CD4-positive, alpha-beta memory T cell (primary cell): ENCODE measurements at regions not wholly inside any gene's neighbourhood (a gene's known extent, or its start where the extent isn't known, plus 50 kb on each side); places are given as distances from the start of the nearest gene placed in this dataset.

ENCODE experiments used
- CTCF ChIA-PET: fragments of 350-600 bp; sonication (Branson Sonifier 250); formaldehyde crosslinking; loops from one replicate; lab custom pipeline; 2021; ENCODE audit warnings: inconsistent platforms; ENCODE audit not compliant: partially characterized antibody; lab: Charles Lee
- POLR2A ChIA-PET: fragments of 350-600 bp; sonication (Branson Sonifier 250); formaldehyde crosslinking; loops from one replicate; lab custom pipeline; 2021; ENCODE audit not compliant: partially characterized antibody; lab: Charles Lee
- DNase-seq, 5 donors: peaks; one replicate each; pipeline versions ENCODE4 v3.0.0 to v3.0.0-alpha.2; 2020 to 2022; ENCODE audit warnings: mixed read lengths in 1 of 5
- H3K27ac ChIP-seq: one replicate; pipeline ENCODE4 v1.7.0; 2013; ENCODE audit warnings: low read depth, low read length
- H3K27me3 ChIP-seq: 2 replicates; pipeline ENCODE4 v1.7.0; 2013; ENCODE audit warnings: mild to moderate bottlenecking, low read length, moderate library complexity; ENCODE audit not compliant: insufficient read depth
- H3K36me3 ChIP-seq: 2 replicates; pipeline ENCODE4 v1.7.0; 2013; ENCODE audit warnings: mild to moderate bottlenecking, low read length, moderate library complexity; ENCODE audit not compliant: insufficient read depth
- H3K4me1 ChIP-seq: 2 replicates; pipeline ENCODE4 v1.7.0; 2013; ENCODE audit warnings: mild to moderate bottlenecking, low read length, moderate library complexity; ENCODE audit not compliant: insufficient read depth
- H3K4me3 ChIP-seq, 2 donors: one replicate each; pipeline ENCODE4 v1.7.0; 2013; ENCODE audit warnings: low read length in 2 of 2, mild to moderate bottlenecking in 1 of 2
- H3K9me3 ChIP-seq, 2 donors: one replicate each; pipeline ENCODE4 v1.7.0; 2013; ENCODE audit warnings: low read length in 2 of 2, control low read depth in 1 of 2; ENCODE audit not compliant: control insufficient read depth in 1 of 2
- H3K27ac Mint-ChIP-seq, 7 donors: one replicate each; pipeline ENCODE4 v1.8.0; 2020 to 2021; ENCODE audit warnings: mixed read lengths in 7 of 7, mild to moderate bottlenecking in 6 of 7, inconsistent platforms in 3 of 7, moderate library complexity in 3 of 7
- H3K27me3 Mint-ChIP-seq, 2 donors: one replicate each; pipeline ENCODE4 v1.8.0; 2020 to 2021; ENCODE audit warnings: mixed read lengths in 2 of 2
- H3K36me3 Mint-ChIP-seq, 2 donors: one replicate each; pipeline ENCODE4 v1.8.0; 2020 to 2021; ENCODE audit warnings: mixed read lengths in 2 of 2, inconsistent platforms in 1 of 2, mild to moderate bottlenecking in 1 of 2
- H3K4me1 Mint-ChIP-seq, 4 donors: one replicate each; pipeline ENCODE4 v1.8.0; 2020 to 2021; ENCODE audit warnings: mixed read lengths in 4 of 4, mild to moderate bottlenecking in 1 of 4
- H3K4me3 Mint-ChIP-seq, 8 donors: one replicate each; pipeline ENCODE4 v1.8.0; 2020 to 2021; ENCODE audit warnings: mixed read lengths in 8 of 8, mild to moderate bottlenecking in 7 of 8, moderate library complexity in 6 of 8, inconsistent platforms in 3 of 8
- H3K9me3 Mint-ChIP-seq, 8 donors: one replicate each; pipeline ENCODE4 v1.8.0; 2020 to 2021; ENCODE audit warnings: mixed read lengths in 8 of 8, mild to moderate bottlenecking in 5 of 8, inconsistent platforms in 3 of 8, moderate library complexity in 1 of 8
- intact Hi-C: fragments of 100-400 bp; cut with micrococcal nuclease; formaldehyde crosslinking; loops from one replicate; pipeline ENCODE4 v1.15.1; 2023

GRCh38 chr3:115500795-115501194 lies 122.5 kb upstream of the GAP43 start:
- no peaks in the 10 kb centered on the region for H3K36me3 ChIP-seq
- no peak overlapping the region for H3K4me3 Mint-ChIP-seq
- H3K27me3 Mint-ChIP-seq, result peaks cover 4 to 14% of the 10 kb centered on the region in 2 donors
- peaks cover 0 to 6% (median 0%) of the 10 kb centered on the region in 8 donors for H3K9me3 Mint-ChIP-seq
- H3K36me3 Mint-ChIP-seq, result no peaks in the 10 kb centered on the region
- ChIA-PET POLR2A (interaction anchor here (0.7 kb wide), 1 partner anchor 16 kb away, joined by 3 read pairs; no protein-coding TSS in a partner anchor), CTCF (interaction anchor here (1.1 kb wide), 1 partner anchor 192 kb away, joined by 3 read pairs; no protein-coding TSS in a partner anchor)
- no peaks in the 10 kb centered on the region for H3K27me3 ChIP-seq
- H3K4me3 ChIP-seq, result no peak overlapping the region
- H3K27ac Mint-ChIP-seq, result no peak overlapping the region
- H3K4me1 ChIP-seq, result no peaks in the 10 kb centered on the region
- no peak overlapping the region for H3K27ac ChIP-seq
- no peaks in the 10 kb centered on the region for H3K4me1 Mint-ChIP-seq
- intact Hi-C loops, result no loop called here
- no peak for DNase-seq
- H3K9me3 ChIP-seq, result no peaks in the 10 kb centered on the region

- Mint-ChIP-seq H3K4me3 (no peak overlapping the region), H3K36me3 (no peaks in the 10 kb centered on the region), H3K27me3 (peaks cover 5 to 15% of the 10 kb centered on the region in 2 donors), H3K9me3 (peaks cover 0 to 6% (median 1%) of the 10 kb centered on the region in 8 donors), H3K4me1 (no peaks in the 10 kb centered on the region), H3K27ac (no peak overlapping the region)
- POLR2A ChIA-PET, result no interaction called here
- intact Hi-C loops, result no loop called here
- H3K9me3 ChIP-seq, result no peaks in the 10 kb centered on the region
- no peak for DNase-seq
- CTCF ChIA-PET, result no interaction called here
- no peaks in the 10 kb centered on the region for H3K4me1 ChIP-seq
- H3K4me3 ChIP-seq, result no peak overlapping the region
- H3K27ac ChIP-seq, result no peak overlapping the region
- H3K36me3 ChIP-seq, result no peaks in the 10 kb centered on the region
- no peaks in the 10 kb centered on the region for H3K27me3 ChIP-seq
Observed at GRCh38 chr3:115502128-115502527, 121.2 kb upstream of the GAP43 start.

- Mint-ChIP-seq H3K4me3 (no peak overlapping the region), H3K27me3 (peaks cover 6 to 17% of the 10 kb centered on the region in 2 donors), H3K27ac (no peak overlapping the region), H3K4me1 (no peaks in the 10 kb centered on the region), H3K36me3 (no peaks in the 10 kb centered on the region), H3K9me3 (peaks cover 0 to 6% (median 1%) of the 10 kb centered on the region in 8 donors)
- ChIA-PET CTCF (no interaction called here), POLR2A (no interaction called here)
- Histone ChIP-seq H3K36me3 (no peaks in the 10 kb centered on the region), H3K4me1 (no peaks in the 10 kb centered on the region), H3K9me3 (no peaks in the 10 kb centered on the region), H3K27me3 (no peaks in the 10 kb centered on the region), H3K4me3 (no peak overlapping the region), H3K27ac (no peak overlapping the region)
- intact Hi-C loops, result no loop called here
- DNase-seq, result no peak
Observed at GRCh38 chr3:115503394-115503793, 119.9 kb upstream of the GAP43 start.

- intact Hi-C loops, result no loop called here
- H3K4me1 Mint-ChIP-seq, result peaks cover 2 to 20% (median 13%) of the 10 kb centered on the region in 4 donors
- H3K4me3 ChIP-seq, result no peak overlapping the region
- no peak overlapping the region for H3K27ac ChIP-seq
- H3K27ac Mint-ChIP-seq, result no peak overlapping the region
- DNase-seq, result no peak
- H3K27me3 Mint-ChIP-seq, result peaks cover 11 to 12% of the 10 kb centered on the region in 2 donors
- ChIA-PET POLR2A (no interaction called here), CTCF (no interaction called here)
- H3K4me3 Mint-ChIP-seq, result no peak overlapping the region
- H3K9me3 ChIP-seq, result no peaks in the 10 kb centered on the region
- H3K36me3 ChIP-seq, result no peaks in the 10 kb centered on the region
- H3K36me3 Mint-ChIP-seq, result peaks cover 0 to 4% of the 10 kb centered on the region in 2 donors
- H3K27me3 ChIP-seq, result no peaks in the 10 kb centered on the region
- H3K9me3 Mint-ChIP-seq, result peaks cover 0 to 6% (median 1%) of the 10 kb centered on the region in 8 donors
- peaks cover 2% of the 10 kb centered on the region for H3K4me1 ChIP-seq
Observed at GRCh38 chr3:115508562-115508961, 114.7 kb upstream of the GAP43 start.

GRCh38 chr3:115512565-115513415 lies 110.5 kb upstream of the GAP43 start:
- Mint-ChIP-seq H3K27ac (peak overlapping the region; percentile 4 to 91 (median 76)), H3K4me3 (peak overlapping the region; percentile 89 to 97 (median 94)), H3K27me3 (peaks cover 7 to 9% of the 10 kb centered on the region in 2 donors), H3K9me3 (peaks cover 0 to 1% (median 0%) of the 10 kb centered on the region in 8 donors), H3K36me3 (peaks cover 0 to 4% of the 10 kb centered on the region in 2 donors), H3K4me1 (peaks cover 3 to 24% (median 16%) of the 10 kb centered on the region in 4 donors)
- H3K27ac ChIP-seq, result no peak overlapping the region
- ChIA-PET CTCF (no interaction called here), POLR2A (interaction anchor here (0.9 to 1.1 kb wide), 2 partner anchors 147 to 271 kb away, joined by 3 read pairs; no protein-coding TSS in a partner anchor)
- no peaks in the 10 kb centered on the region for H3K27me3 ChIP-seq
- no peaks in the 10 kb centered on the region for H3K36me3 ChIP-seq
- peak overlapping the region; percentile 33 to 61 for H3K4me3 ChIP-seq
- DNase-seq, result peak in 4 of 5 donors; percentile 4 to 42 (median 14)
- H3K9me3 ChIP-seq, result no peaks in the 10 kb centered on the region
- intact Hi-C loops, result loop anchor here (5.0 kb wide), 1 partner anchor 145 kb away; no protein-coding TSS in a partner anchor
- H3K4me1 ChIP-seq, result peaks cover 6% of the 10 kb centered on the region

- Mint-ChIP-seq H3K27me3 (peaks cover 4 to 8% of the 10 kb centered on the region in 2 donors), H3K9me3 (peaks cover 0 to 1% (median 0%) of the 10 kb centered on the region in 8 donors), H3K4me1 (peaks cover 3 to 24% (median 16%) of the 10 kb centered on the region in 4 donors), H3K36me3 (peaks cover 0 to 4% of the 10 kb centered on the region in 2 donors), H3K27ac (peak overlapping the region; percentile 4 to 91 (median 76)), H3K4me3 (peak overlapping the region; percentile 89 to 97 (median 94))
- CTCF ChIA-PET, result no interaction called here
- peak in 4 of 5 donors; percentile 49 to 60 (median 54) for DNase-seq
- H3K9me3 ChIP-seq, result no peaks in the 10 kb centered on the region
- intact Hi-C loops, result loop anchor here (5.0 kb wide), 1 partner anchor 144 kb away; no protein-coding TSS in a partner anchor
- POLR2A ChIA-PET, result interaction anchor here (1.1 kb wide), 1 partner anchor 270 kb away, joined by 3 read pairs; no protein-coding TSS in a partner anchor
- H3K27ac ChIP-seq, result no peak overlapping the region
- peaks cover 6% of the 10 kb centered on the region for H3K4me1 ChIP-seq
- H3K4me3 ChIP-seq, result peak overlapping the region; percentile 33 to 61
- H3K36me3 ChIP-seq, result no peaks in the 10 kb centered on the region
- H3K27me3 ChIP-seq, result no peaks in the 10 kb centered on the region
Observed at GRCh38 chr3:115513416-115513800, 109.9 kb upstream of the GAP43 start.

GRCh38 chr3:115517457-115518050 lies 105.8 kb upstream of the GAP43 start:
- Histone ChIP-seq H3K4me1 (peaks cover 6% of the 10 kb centered on the region), H3K27ac (no peak overlapping the region), H3K9me3 (no peaks in the 10 kb centered on the region), H3K4me3 (no peak overlapping the region), H3K36me3 (no peaks in the 10 kb centered on the region), H3K27me3 (no peaks in the 10 kb centered on the region)
- no peak overlapping the region for H3K4me3 Mint-ChIP-seq
- peaks cover 7 to 20% (median 11%) of the 10 kb centered on the region in 4 donors for H3K4me1 Mint-ChIP-seq
- no peak for DNase-seq
- intact Hi-C loops, result no loop called here
- peaks cover 0 to 3% of the 10 kb centered on the region in 2 donors for H3K36me3 Mint-ChIP-seq
- peaks cover 1 to 2% of the 10 kb centered on the region in 2 donors for H3K27me3 Mint-ChIP-seq
- H3K9me3 Mint-ChIP-seq, result peaks cover 0 to 1% (median 0%) of the 10 kb centered on the region in 8 donors
- ChIA-PET POLR2A (no interaction called here), CTCF (no interaction called here)
- H3K27ac Mint-ChIP-seq, result no peak overlapping the region
